Activated naive CD8-positive, alpha-beta T cell (primary cell): ENCODE measurements at regions not wholly inside any gene's neighbourhood (a gene's known extent, or its start where the extent isn't known, plus 50 kb on each side); places are given as distances from the start of the nearest gene placed in this dataset.

Source experiments
- H3K27ac Mint-ChIP-seq: one replicate; pipeline ENCODE4 v1.8.0; 2021; ENCODE audit warnings: mixed read lengths
- H3K27me3 Mint-ChIP-seq: one replicate; pipeline ENCODE4 v1.8.0; 2021; ENCODE audit warnings: mixed read lengths
- H3K36me3 Mint-ChIP-seq: one replicate; pipeline ENCODE4 v1.8.0; 2021; ENCODE audit warnings: mixed read lengths
- H3K4me1 Mint-ChIP-seq: one replicate; pipeline ENCODE4 v1.8.0; 2021; ENCODE audit warnings: low read depth, mixed read lengths
- H3K4me3 Mint-ChIP-seq: one replicate; pipeline ENCODE4 v1.8.0; 2021; ENCODE audit warnings: mild to moderate bottlenecking, mixed read lengths
- H3K9me3 Mint-ChIP-seq: one replicate; pipeline ENCODE4 v1.8.0; 2021; ENCODE audit warnings: low read depth, mixed read lengths

DNA sequence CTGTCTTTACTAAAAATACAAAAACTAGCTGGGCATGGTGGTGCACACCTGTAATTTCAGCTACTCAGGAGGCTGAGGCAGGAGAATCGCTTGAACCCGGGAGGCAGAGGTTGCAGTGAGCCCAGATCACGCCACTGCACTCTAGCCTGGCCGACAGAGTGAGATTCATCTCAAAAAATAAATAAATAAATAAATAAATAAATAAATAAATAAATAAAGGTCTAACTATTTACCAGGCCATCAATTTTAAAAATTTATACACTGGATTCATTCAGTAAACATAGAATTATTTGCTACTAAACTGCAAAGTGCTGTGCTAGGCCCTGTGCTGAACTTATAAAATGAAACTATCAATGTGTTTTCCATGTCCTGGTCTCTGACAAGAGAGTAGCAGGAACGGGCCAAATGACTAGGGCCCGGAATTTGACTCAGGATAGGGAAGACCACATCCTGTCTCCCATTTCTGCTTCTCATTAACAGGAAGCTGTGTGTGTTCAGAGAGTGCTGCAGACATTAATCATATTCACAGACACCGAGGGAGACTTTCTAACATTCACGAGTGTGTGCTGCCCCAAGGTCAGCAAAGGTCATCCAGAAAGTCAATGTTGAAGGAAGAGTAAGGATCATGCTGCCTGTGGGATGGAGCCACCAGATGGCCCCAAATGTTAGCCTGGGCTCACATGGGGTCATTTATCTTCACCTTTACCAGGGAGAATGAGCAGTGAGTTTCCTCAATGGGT, 95.8 kb downstream of the SPP2 start:
- Mint-ChIP-seq H3K27me3 (peaks cover 2% of the 10 kb centered on the region), H3K9me3 (no peaks in the 10 kb centered on the region), H3K36me3 (no peaks in the 10 kb centered on the region), H3K4me1 (peaks cover 40% of the 10 kb centered on the region), H3K27ac (no peak overlapping the region), H3K4me3 (peak overlapping the region; percentile 33)

DNA sequence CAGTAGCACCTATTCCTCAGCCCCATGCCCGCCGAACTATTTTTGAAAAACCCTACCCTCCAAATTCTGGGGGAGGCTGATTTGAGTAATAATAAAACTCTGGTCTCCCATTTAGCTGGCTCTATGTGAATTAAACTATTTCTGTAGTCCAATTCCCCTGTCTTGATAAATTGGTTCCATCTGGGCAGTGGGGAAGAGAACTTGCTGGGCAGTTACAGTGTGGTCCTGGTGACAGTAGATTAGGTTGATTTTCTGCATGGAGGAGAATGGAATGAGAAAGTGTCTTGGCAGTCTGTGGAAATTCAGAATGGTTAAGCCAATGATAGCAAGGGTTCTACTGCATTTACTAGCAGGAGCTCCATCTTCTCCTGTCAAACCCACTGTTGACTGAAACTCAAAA, 95.0 kb downstream of the SPP2 start:
- H3K4me1 Mint-ChIP-seq = peaks cover 37% of the 10 kb centered on the region
- H3K4me3 Mint-ChIP-seq = no peak overlapping the region
- H3K27ac Mint-ChIP-seq = no peak overlapping the region
- no peaks in the 10 kb centered on the region for H3K36me3 Mint-ChIP-seq
- H3K27me3 Mint-ChIP-seq = no peaks in the 10 kb centered on the region
- H3K9me3 Mint-ChIP-seq = no peaks in the 10 kb centered on the region

DNA sequence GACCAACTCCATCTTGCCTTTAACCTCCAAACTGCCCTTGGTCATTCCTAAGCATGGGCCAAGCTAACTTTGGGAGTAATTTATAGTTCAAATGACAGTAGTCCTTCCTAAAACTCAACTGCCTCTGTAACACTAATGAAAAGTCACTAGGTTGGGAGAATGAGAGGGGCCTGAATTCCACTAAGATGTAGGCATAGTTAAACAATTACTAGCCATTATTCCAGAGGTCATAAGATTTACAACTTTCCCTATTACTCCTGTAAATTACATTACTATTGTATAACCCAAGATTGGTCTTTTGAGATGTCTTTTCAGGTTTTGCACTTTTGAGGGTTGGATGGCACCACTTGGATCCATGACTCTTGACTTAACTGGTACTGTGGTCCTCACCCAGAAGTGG, 94.6 kb downstream of the SPP2 start:
- Mint-ChIP-seq H3K36me3 (no peaks in the 10 kb centered on the region), H3K27me3 (no peaks in the 10 kb centered on the region), H3K9me3 (no peaks in the 10 kb centered on the region), H3K4me1 (peaks cover 37% of the 10 kb centered on the region), H3K4me3 (no peak overlapping the region), H3K27ac (no peak overlapping the region)

DNA sequence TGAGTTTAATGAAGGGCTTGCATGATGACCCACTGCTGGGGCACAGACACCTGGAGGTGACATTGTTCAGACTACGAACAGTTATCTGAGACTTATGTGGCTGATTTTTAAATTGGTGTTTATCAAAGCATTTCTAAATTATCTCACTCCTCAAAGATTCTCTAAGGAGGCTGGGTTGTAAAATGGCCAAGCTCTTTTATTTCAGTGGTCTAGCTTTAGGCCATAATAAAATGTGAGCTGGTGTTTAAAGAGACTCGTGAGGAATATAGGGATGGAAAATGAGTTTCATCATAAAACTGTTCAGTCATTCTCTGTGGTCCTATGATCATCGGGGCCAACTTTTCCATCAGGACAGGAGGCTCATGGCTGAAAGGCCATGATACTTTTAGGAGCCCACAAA, 93.4 kb downstream of the SPP2 start:
- no peak overlapping the region for H3K27ac Mint-ChIP-seq
- H3K36me3 Mint-ChIP-seq = no peaks in the 10 kb centered on the region
- H3K27me3 Mint-ChIP-seq = no peaks in the 10 kb centered on the region
- peaks cover 27% of the 10 kb centered on the region for H3K4me1 Mint-ChIP-seq
- H3K4me3 Mint-ChIP-seq = no peak overlapping the region
- no peaks in the 10 kb centered on the region for H3K9me3 Mint-ChIP-seq

DNA sequence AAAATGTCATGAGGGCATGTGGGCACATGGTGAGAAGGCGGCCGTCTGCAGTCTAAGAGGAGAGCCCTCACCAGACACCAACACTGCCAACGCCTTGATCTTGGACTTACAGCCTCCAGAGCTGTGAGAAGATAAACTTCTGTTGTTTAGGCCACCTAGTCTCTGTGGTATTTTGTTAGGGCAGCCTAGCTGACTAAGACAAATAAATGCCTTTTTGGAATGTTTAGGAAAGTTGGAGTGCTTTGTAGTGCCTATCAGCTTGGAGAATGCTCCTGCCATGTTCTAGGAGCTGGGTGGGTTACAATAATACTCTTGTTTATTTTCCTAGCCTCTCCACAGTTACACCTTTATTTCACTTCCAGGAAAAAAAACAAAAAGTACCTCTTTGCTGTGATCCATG, 92.0 kb downstream of the SPP2 start:
- H3K9me3 Mint-ChIP-seq = no peaks in the 10 kb centered on the region
- H3K36me3 Mint-ChIP-seq = no peaks in the 10 kb centered on the region
- no peaks in the 10 kb centered on the region for H3K27me3 Mint-ChIP-seq
- peaks cover 19% of the 10 kb centered on the region for H3K4me1 Mint-ChIP-seq
- no peak overlapping the region for H3K27ac Mint-ChIP-seq
- H3K4me3 Mint-ChIP-seq = no peak overlapping the region

DNA sequence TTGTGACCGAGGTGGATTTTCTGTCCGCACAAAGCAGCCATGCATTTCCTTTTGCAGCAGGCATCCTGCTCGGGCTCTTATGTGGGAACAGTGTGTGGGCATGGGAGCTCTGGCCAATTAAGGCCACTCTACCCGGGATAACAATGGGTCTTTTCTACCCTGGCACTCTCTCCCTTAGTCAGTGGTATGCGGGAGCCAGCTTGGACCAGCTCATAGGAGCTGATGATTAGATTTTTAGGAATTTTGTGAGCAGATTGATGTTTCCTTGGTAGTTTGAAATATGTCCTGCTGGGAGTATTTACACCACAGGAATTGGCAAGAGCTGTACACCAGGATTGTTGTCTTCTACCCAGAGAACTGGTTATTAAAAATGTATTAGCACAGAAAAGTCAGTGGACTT, 89.3 kb downstream of the SPP2 start:
- Mint-ChIP-seq H3K36me3 (no peaks in the 10 kb centered on the region), H3K27me3 (no peaks in the 10 kb centered on the region)

DNA sequence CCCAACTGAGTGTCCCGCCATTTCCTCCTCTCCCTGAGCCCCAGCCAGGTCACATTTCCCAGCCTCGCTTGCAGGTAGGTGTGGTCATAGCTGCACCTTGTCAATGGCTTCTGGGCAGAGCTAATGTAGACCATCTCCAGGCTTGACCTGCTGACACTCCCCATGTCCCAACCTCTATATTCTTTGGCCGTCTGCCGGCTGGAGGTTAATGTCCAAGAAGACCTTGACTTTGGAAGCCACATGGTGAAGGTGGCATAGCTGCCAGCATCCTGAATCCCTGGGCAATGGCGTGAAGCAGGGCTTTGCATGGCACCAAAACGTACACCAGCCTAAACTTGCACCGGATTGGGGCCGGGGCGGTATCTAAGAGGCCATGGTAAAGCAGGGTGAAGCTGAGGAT, 88.3 kb downstream of the SPP2 start:
- H3K27me3 Mint-ChIP-seq = no peaks in the 10 kb centered on the region
- no peak overlapping the region for H3K27ac Mint-ChIP-seq
- no peaks in the 10 kb centered on the region for H3K9me3 Mint-ChIP-seq
- no peaks in the 10 kb centered on the region for H3K36me3 Mint-ChIP-seq
- no peak overlapping the region for H3K4me3 Mint-ChIP-seq
- peaks cover 29% of the 10 kb centered on the region for H3K4me1 Mint-ChIP-seq

More for the DNA sequence above, 89.3 kb downstream of the SPP2 start:
- peaks cover 29% of the 10 kb centered on the region for H3K4me1 Mint-ChIP-seq
- H3K27ac Mint-ChIP-seq = no peak overlapping the region
- H3K9me3 Mint-ChIP-seq = no peaks in the 10 kb centered on the region
- no peak overlapping the region for H3K4me3 Mint-ChIP-seq

DNA sequence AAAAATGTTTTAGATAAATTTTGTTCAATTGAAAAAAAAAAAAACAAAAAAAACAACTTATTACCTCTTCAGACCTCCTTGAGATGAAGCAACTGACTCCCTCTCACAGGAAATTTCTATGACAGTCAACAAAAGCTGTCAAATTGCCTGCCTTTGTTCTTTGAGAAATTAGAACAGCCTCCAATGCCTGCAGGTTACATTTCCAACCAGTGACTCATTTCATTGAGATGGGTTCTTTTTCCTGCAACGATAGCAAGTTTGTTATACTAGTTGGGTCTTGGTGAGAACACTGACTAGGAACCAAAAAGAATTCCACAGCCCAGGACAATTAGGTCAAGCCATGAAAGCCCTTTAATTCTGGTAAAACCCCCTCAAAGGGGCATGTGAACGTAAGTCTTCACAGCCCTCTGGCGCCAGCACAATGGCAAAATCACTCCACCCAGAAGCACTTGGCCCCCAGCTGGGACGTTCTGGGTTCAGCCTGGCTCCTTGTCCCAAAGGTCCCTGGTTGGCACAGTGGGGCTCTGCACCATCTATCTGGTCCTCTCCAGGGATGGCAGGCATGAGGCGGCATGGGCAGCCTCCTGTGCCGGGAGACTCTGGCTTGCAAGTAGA, 87.0 kb downstream of the SPP2 start:
- H3K9me3 Mint-ChIP-seq = no peaks in the 10 kb centered on the region
- peaks cover 29% of the 10 kb centered on the region for H3K4me1 Mint-ChIP-seq
- H3K27ac Mint-ChIP-seq = peak overlapping the region; percentile 46
- no peaks in the 10 kb centered on the region for H3K27me3 Mint-ChIP-seq
- no peak overlapping the region for H3K4me3 Mint-ChIP-seq
- no peaks in the 10 kb centered on the region for H3K36me3 Mint-ChIP-seq

DNA sequence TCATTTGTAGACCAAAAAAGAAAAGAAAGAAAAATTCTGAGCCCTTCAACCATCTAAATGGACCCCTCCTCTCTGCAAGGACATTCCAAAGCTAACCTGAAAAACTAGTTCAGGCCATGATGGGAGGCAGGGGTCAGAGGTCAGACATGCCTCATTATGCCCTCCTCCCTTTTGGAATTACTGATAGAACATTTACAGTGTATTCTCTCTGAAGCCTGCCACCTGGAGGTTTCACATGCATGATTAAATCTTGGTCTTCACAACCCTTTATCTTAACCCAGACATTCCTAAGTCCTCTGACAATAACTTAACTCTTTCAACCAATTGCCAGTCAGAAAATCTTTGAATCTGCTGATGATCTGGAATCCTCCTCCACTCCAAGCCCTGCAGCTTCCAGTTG, 86.0 kb downstream of the SPP2 start:
- no peaks in the 10 kb centered on the region for H3K9me3 Mint-ChIP-seq
- no peaks in the 10 kb centered on the region for H3K27me3 Mint-ChIP-seq
- H3K36me3 Mint-ChIP-seq = no peaks in the 10 kb centered on the region
- peaks cover 29% of the 10 kb centered on the region for H3K4me1 Mint-ChIP-seq
- no peak overlapping the region for H3K4me3 Mint-ChIP-seq
- peak overlapping the region; percentile 41 for H3K27ac Mint-ChIP-seq

DNA sequence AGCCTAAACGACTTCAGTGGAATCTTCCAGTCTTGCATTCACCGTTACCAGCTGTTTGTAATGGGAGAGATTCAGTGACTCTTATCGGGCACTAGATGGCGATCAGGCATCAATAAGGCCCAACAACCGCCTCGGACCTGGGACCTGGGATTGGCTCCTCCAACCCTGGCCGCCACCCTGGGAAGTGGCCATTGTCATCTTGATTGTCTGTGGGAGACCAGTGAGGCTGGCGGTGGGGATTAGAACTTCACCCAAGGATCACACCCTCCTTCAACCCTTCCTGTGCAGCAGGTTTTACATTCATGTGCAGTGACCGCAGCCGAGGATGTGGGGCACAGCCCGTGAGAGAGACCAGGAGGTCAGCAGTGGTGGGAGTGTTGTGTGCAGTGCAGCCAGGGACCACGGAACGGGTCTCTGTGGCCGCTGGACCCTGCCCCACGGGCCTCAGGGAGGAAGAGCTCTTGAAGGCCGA, 85.3 kb downstream of the SPP2 start:
- no peaks in the 10 kb centered on the region for H3K27me3 Mint-ChIP-seq

DNA sequence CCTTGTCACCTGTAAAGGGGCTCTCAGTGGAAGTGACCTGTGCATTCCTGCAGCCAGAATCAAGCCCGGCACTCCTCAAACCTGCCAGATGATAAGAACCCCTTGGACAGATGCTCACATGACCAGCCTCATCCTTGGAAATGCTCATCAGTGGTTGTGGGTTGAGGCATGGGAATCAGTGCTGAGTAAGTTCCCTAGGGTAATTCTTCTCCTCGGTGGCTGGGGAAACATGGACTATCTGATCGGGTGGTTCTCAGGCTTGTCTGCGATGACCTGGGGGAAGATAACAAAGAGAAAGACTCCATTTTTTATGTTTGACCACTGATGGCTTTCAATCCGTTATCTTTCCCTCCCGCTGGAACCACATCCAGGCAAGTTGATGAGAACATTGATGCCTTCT, 84.0 kb downstream of the SPP2 start:
- Mint-ChIP-seq H3K27ac (no peak overlapping the region), H3K4me3 (no peak overlapping the region), H3K9me3 (no peaks in the 10 kb centered on the region), H3K27me3 (no peaks in the 10 kb centered on the region), H3K4me1 (peaks cover 29% of the 10 kb centered on the region), H3K36me3 (no peaks in the 10 kb centered on the region)

More for the DNA sequence above, 85.3 kb downstream of the SPP2 start:
- no peak overlapping the region for H3K4me3 Mint-ChIP-seq
- no peaks in the 10 kb centered on the region for H3K9me3 Mint-ChIP-seq
- no peak overlapping the region for H3K27ac Mint-ChIP-seq
- H3K36me3 Mint-ChIP-seq = no peaks in the 10 kb centered on the region
- H3K4me1 Mint-ChIP-seq = peaks cover 29% of the 10 kb centered on the region

DNA sequence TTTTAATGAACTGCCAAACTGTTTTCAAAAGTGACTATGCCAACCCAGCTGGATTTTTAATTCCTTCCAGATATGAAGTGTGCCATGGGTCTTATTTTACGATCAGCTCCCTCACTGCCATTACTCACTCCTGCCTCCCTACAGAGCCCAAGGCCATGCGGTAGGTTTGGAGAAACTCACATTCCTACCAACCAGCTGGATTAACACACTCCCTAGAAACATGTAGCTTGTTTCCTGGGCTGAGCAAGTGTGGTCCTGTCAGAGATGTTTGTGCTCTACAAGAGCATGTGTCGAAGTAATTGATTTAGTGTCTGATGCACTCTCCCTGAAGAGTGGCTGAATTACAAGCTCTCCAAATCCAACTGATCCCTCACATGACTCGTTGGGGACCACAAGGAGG, 82.5 kb downstream of the SPP2 start:
- no peaks in the 10 kb centered on the region for H3K9me3 Mint-ChIP-seq
- H3K4me3 Mint-ChIP-seq = no peak overlapping the region
- peaks cover 31% of the 10 kb centered on the region for H3K4me1 Mint-ChIP-seq
- H3K27me3 Mint-ChIP-seq = no peaks in the 10 kb centered on the region
- H3K36me3 Mint-ChIP-seq = no peaks in the 10 kb centered on the region
- H3K27ac Mint-ChIP-seq = no peak overlapping the region

DNA sequence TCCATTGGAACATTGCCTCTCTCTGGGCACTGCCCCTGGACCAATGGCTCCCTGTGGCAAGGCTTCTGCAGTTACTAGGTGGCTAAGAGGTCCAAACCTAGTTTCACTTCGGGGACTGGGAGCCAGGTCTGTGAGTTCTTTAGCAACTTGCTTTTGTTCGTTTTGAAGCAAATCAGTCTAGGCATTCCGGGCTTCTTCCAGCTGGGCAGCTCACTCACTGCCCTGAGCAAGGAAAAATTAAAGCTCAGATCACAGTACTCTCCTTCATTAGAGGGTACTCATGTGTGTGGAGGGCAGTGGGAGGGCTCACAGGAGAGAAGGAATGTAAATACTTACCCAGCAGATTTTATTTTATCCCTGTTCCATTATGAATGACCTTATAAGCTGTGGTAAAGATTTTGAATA, 80.3 kb downstream of the SPP2 start:
- Mint-ChIP-seq H3K27me3 (no peaks in the 10 kb centered on the region), H3K9me3 (no peaks in the 10 kb centered on the region), H3K4me1 (peaks cover 9% of the 10 kb centered on the region), H3K27ac (no peak overlapping the region), H3K36me3 (no peaks in the 10 kb centered on the region), H3K4me3 (no peak overlapping the region)

DNA sequence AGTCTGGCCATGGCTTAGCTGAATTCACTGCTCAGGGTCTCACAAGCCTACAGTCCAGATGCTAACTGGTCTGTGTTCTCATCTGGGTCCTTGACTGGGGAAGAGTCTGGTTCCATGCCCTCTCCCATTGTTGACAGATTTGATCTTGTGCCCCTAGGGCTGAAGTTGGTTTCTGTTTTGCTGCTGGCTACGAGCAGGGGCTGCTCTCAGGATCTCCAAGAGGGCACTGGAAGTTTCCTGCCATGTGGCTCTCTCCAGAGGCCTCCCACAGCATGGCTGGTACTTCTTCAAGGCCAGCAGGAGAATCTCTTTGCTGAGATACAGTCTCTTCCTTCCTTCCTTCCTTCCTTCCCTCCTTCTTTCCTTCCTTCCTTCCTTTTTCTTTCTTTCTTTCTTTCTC, 78.1 kb downstream of the SPP2 start:
- no peak overlapping the region for H3K4me3 Mint-ChIP-seq
- peaks cover 3% of the 10 kb centered on the region for H3K4me1 Mint-ChIP-seq
- no peaks in the 10 kb centered on the region for H3K36me3 Mint-ChIP-seq
- no peaks in the 10 kb centered on the region for H3K27me3 Mint-ChIP-seq
- no peaks in the 10 kb centered on the region for H3K9me3 Mint-ChIP-seq
- no peak overlapping the region for H3K27ac Mint-ChIP-seq
